Erythroblast (primary cell): ENCODE measurements at regions not wholly inside any gene's neighbourhood (a gene's known extent, or its start where the extent isn't known, plus 50 kb on each side); places are given as distances from the start of the nearest gene placed in this dataset.

ENCODE experiments used
- GATA1 ChIP-seq: IDR thresholded peaks from 2 replicates; pipeline ENCODE4 v1.6.1; 2011; ENCODE audit warnings: low read depth, mild to moderate bottlenecking, control low read depth, low read length, moderate library complexity
- POLR2A ChIP-seq: IDR thresholded peaks from 2 replicates; pipeline ENCODE4 v1.6.1; 2011; ENCODE audit warnings: mild to moderate bottlenecking, low read length

GRCh38 chr7:118898284-118898683 is 673.8 kb downstream of the ANKRD7 start:
- no peak for TF ChIP-seq POLR2A
- TF ChIP-seq GATA1 = no peak
